ENCODE measurements at regions not wholly inside any gene's neighbourhood (a gene's known extent, or its start where the extent isn't known, plus 50 kb on each side); places are given as distances from the start of the nearest gene placed in this dataset.

DNA sequence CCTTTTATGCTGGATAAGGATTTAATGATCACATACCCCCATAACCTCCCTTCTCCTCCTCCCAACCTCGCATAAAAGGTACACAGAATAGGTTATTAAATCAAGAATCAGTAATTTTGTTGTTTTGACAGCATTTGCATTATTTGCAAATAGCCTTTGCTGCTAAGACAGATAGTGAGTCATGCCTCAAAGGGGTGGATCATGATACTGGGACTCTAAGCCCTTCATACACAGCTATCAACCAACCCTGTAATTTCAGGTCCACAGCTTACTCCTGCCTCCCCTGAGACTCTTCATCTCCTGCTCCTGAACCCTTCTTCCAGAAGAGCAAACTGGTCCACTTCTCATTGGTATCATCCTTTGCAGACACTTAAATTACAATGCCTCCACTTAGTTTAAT lies 73.8 kb upstream of the KLHL29 start:
- TF ChIP-seq, protein P1, sequence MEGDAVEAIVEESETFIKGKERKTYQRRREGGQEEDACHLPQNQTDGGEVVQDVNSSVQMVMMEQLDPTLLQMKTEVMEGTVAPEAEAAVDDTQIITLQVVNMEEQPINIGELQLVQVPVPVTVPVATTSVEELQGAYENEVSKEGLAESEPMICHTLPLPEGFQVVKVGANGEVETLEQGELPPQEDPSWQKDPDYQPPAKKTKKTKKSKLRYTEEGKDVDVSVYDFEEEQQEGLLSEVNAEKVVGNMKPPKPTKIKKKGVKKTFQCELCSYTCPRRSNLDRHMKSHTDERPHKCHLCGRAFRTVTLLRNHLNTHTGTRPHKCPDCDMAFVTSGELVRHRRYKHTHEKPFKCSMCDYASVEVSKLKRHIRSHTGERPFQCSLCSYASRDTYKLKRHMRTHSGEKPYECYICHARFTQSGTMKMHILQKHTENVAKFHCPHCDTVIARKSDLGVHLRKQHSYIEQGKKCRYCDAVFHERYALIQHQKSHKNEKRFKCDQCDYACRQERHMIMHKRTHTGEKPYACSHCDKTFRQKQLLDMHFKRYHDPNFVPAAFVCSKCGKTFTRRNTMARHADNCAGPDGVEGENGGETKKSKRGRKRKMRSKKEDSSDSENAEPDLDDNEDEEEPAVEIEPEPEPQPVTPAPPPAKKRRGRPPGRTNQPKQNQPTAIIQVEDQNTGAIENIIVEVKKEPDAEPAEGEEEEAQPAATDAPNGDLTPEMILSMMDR (IDR thresholded peaks at IDR 0.05; ENCODE audit: low read depth, low read length), result no peak
- Histone ChIP-seq H3K4me3 (ENCODE audit: low read depth, low read length) (no peak overlapping the region), H3K27me3 (no peaks in the 10 kb centered on the region), H3K36me3 (no peaks in the 10 kb centered on the region), H3K9me3 (no peaks in the 10 kb centered on the region), H3K4me1 (no peaks in the 10 kb centered on the region)
- no peak for DNase-seq

- TF ChIP-seq, protein P1 (IDR thresholded peaks at IDR 0.05; ENCODE audit: low read depth, low read length), result peak; percentile 94
- Histone ChIP-seq H3K4me1 (no peaks in the 10 kb centered on the region), H3K27me3 (no peaks in the 10 kb centered on the region), H3K9me3 (no peaks in the 10 kb centered on the region), H3K36me3 (no peaks in the 10 kb centered on the region), H3K4me3 (ENCODE audit: low read depth, low read length) (no peak overlapping the region)
- peak; percentile 70 for DNase-seq
Measured at GRCh38 chr2:23312996-23313606, 71.9 kb upstream of the KLHL29 start.

DNA sequence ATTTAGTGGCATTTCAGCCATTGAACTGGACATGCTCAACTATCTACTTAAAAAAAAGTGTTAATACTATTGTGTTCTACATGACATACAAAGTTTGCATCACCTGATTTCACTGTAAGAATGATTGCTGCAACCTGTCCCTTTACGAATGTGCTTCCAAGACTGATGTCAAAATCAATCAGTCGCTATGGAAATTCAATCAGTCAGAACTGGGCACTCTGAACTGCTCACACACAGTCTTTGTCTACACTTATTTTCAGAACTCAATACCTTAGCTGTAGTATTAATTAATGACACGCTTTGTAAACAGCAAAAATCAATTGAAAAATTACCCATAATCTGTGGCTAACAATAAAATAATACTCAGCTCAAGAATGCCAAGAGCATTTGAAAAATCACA lies 70.3 kb upstream of the KLHL29 start:
- H3K4me3 ChIP-seq (ENCODE audit: low read depth, low read length), result no peak overlapping the region
- no peaks in the 10 kb centered on the region for H3K9me3 ChIP-seq
- TF ChIP-seq, protein P1 (IDR thresholded peaks at IDR 0.05; ENCODE audit: low read depth, low read length), result no peak
- no peaks in the 10 kb centered on the region for H3K4me1 ChIP-seq
- no peaks in the 10 kb centered on the region for H3K27me3 ChIP-seq
- no peaks in the 10 kb centered on the region for H3K36me3 ChIP-seq
- no peak for DNase-seq

DNA sequence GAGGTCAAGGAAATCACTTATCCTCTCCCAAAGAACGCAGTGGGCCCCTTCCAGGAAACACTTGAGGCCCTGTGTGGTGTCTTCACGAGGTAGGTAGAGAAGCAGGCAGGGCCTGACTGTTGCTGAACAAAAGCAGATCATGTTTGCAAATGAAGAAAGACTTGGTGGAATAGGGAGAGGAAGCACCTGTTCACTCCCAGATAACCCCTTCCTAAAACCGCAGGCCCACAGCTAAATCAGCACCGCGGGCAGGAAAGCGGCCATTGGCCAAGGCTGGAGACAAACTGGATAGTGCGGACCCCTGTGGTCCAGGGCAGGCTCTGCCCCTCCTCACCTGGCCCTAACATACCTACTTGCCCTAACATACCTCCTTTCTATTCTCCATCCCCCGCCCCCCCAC lies 64.9 kb upstream of the KLHL29 start:
- TF ChIP-seq, protein P1 (IDR thresholded peaks at IDR 0.05; ENCODE audit: low read depth, low read length), result no peak
- Histone ChIP-seq H3K36me3 (no peaks in the 10 kb centered on the region), H3K4me1 (no peaks in the 10 kb centered on the region), H3K4me3 (ENCODE audit: low read depth, low read length) (no peak overlapping the region), H3K9me3 (no peaks in the 10 kb centered on the region), H3K27me3 (no peaks in the 10 kb centered on the region)
- DNase-seq, result no peak

- Histone ChIP-seq H3K36me3 (no peaks in the 10 kb centered on the region), H3K9me3 (no peaks in the 10 kb centered on the region), H3K27me3 (no peaks in the 10 kb centered on the region), H3K4me3 (ENCODE audit: low read depth, low read length) (no peak overlapping the region), H3K4me1 (no peaks in the 10 kb centered on the region)
- TF ChIP-seq, protein P1 (IDR thresholded peaks at IDR 0.05; ENCODE audit: low read depth, low read length), result no peak
- DNase-seq, result no peak
Measured at GRCh38 chr2:23321751-23322150, 63.2 kb upstream of the KLHL29 start.

DNA sequence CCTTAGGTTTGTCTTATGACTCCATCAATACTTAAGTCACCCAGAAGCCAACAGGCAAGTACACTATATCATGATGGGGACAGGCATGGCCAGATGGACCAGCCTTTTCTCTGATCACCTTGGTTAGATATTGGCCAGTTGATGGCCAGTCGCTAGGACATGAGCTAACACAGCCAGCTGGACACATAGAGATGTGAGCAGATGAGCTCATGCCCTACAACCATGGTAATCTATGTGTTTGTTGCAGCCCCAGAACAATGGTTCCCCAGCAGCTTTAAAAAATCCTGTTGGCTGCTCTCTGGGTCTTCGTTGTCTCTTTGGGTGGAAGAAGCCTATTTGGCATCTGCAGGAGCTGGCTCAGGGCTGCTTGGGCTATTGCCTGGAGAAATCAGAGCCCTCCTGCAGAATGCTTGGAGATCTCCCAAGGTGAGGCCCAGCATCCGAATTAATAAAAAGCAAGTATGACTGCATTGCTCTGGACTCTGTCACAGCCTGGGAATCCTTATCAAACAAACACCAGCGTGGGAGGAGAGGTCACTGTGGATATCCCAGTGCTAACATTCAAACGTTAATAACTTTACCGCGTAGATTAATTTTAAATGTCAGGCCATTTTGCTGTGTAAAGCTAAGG lies 62.3 kb upstream of the KLHL29 start:
- Histone ChIP-seq H3K9me3 (no peaks in the 10 kb centered on the region), H3K4me3 (ENCODE audit: low read depth, low read length) (no peak overlapping the region), H3K36me3 (no peaks in the 10 kb centered on the region), H3K4me1 (no peaks in the 10 kb centered on the region), H3K27me3 (no peaks in the 10 kb centered on the region)
- no peak for DNase-seq
- TF ChIP-seq, protein P1 (IDR thresholded peaks at IDR 0.05; ENCODE audit: low read depth, low read length), result no peak

Data from BE2C (cell line).